HG03469 (cell line): ENCODE measurements at regions not wholly inside any gene's neighbourhood (a gene's known extent, or its start where the extent isn't known, plus 50 kb on each side); places are given as distances from the start of the nearest gene placed in this dataset.

Experiments
- ATAC-seq: cut with Tn5 transposase; IDR thresholded peaks from one replicate; pipeline ENCODE4 v1.9.1; 2021; ENCODE audit warnings: mild to moderate bottlenecking, moderate library complexity, moderate number of reproducible peaks; ENCODE audit not compliant: unreplicated experiment

GRCh38 chr4:184575306-184575705 is 73.9 kb downstream of the CASP3 start:
- no peak for ATAC-seq

- ATAC-seq: no peak
Measured at GRCh38 chr4:184574861-184575260, 74.4 kb downstream of the CASP3 start.

DNA sequence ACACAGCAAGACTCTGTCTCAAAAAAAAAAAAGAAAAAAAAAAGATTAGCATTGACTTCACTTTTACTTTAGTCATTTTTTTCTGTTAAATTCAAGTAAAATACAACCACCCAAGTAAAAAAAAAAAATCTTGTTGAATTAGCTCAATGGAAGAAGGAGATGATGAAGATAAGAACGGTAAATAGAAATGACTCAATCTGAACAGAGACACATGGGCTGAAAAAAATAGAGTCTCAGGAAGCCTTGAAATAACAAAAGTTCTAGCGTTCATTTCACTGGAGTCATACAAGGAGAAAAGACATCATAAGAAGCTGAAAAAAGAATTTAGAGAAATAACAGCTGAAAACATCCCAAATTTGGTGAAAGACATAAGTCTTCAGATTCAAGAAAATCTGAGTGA is 75.5 kb downstream of the CASP3 start:
- ATAC-seq: no peak

- ATAC-seq: no peak
Measured at GRCh38 chr4:184568770-184569169, 80.5 kb downstream of the CASP3 start.

GRCh38 chr4:184563621-184564020 is 85.6 kb downstream of the CASP3 start:
- no peak for ATAC-seq

DNA sequence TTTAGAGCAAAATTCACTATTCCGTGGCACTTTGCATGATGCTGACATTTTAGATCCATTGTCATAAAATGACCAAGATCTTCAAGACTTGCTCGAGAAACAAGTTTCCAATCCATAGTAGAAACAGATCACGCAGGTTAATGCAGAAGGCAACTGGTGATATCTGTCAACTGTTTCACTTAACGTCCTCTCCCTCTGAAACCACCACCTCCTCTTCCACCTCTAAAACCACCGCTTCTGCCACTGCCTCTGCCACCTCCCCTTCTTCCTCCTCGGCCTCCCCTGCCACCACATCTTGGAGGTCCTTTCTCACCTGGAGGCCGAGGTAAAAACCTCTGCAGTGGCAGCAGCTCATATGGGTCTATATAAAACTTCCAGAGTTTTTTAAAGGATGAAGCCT is 84.6 kb upstream of the IRF2 start:
- no peak for ATAC-seq

DNA sequence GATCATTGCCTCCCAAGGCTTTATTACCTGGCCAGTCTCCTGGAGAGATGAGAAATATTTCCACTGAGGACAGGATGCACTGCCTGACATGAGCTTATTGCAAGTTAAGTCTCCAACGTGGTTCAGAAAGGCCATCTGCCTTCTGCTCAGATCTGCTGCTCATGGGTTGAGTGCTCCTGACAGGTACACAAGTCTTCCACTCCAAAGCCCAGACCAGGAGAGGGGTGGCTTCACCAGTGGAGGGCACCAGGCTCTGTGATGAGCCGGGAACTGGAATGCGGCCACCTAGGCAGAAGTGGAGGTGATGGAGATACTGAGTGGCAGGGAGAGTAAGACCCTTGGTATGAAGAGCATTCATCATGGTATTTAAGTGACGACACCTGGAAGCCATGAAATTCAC is 79.5 kb upstream of the IRF2 start:
- ATAC-seq: no peak

DNA sequence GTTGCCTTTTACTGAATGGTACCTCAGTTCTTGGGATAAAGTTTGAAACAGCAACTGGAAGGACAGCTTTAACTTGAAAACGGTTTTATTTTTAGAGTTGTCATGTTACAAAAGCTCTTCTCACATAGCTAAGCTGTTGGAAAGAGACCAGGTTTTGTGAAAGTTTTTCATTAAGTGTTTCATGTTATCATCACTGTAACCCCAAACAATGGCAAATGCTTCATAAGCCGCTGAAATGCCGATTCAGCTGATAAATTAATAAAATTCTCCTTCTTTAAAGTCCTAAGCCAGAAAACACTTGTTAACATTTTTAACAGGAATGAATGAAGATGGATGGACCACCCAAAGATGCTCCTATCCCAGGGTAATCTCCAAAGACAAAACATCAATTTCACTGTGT is 76.1 kb upstream of the IRF2 start:
- no peak for ATAC-seq

- no peak for ATAC-seq
Measured at GRCh38 chr4:184548648-184549341, 74.4 kb upstream of the IRF2 start.

GRCh38 chr4:184548316-184548647 is 73.9 kb upstream of the IRF2 start:
- ATAC-seq: no peak

- ATAC-seq: no peak
Measured at GRCh38 chr4:184544788-184545409, 70.5 kb upstream of the IRF2 start.

GRCh38 chr4:184541907-184542306 is 67.6 kb upstream of the IRF2 start:
- no peak for ATAC-seq

- ATAC-seq: no peak
Measured at GRCh38 chr4:184540307-184540706, 66.0 kb upstream of the IRF2 start.

GRCh38 chr4:184538023-184538599 is 63.8 kb upstream of the IRF2 start:
- ATAC-seq: peak; percentile 24

DNA sequence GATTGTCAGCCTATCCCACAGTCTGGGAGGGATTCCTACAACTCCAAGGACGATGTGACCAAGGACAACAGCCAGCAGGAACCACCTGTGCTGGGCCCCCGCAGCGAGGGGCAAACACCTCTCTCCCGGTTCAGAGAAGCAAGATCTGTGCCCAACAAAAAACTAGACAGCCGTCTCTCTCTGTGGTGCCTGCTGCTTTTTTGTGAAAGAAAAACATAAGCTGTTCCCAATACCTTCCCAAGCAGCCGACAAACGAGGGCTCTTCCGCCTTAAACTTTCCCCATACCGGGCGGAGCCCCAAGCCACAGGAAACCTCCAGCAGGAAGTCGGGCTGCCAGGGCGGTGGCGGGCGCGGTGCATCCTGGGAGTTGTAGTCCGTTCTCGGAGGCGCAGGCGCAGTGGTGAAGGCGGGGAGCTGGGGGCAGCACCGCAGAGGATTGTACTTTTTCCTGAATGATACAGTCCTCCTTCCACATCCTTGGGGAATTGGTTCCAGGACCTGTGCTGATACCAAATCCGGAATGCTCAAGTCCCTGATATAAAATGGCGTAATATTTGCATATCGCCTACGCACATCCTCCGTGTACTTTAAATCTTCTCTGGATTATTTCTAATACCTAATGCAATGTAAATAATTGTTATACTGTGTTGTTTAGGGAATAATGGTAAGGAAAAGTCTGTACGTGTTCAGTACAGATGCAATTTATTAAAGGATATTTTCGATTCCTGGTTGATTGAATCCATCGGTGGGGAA is 63.1 kb upstream of the IRF2 start:
- peak; percentile 30 for ATAC-seq

DNA sequence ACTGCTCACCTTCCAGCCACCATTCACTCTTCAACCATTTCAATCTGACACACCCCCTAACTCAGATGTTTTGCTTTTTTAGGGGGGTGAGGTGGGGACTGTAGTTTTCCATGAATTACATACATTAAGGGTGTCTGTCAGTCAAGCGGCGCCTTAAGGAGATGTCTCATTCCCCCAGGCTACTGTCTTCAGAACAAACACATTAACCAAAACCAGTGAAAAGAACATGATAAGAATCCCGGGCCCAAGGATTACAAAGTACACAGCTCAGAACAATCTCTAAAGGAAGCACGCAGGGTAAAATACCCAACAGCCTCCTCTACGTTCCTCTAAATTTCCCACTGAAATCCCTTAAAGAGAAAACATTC is 62.5 kb upstream of the IRF2 start:
- ATAC-seq: no peak

- ATAC-seq: no peak
Measured at GRCh38 chr4:184536065-184536880, 61.9 kb upstream of the IRF2 start.

DNA sequence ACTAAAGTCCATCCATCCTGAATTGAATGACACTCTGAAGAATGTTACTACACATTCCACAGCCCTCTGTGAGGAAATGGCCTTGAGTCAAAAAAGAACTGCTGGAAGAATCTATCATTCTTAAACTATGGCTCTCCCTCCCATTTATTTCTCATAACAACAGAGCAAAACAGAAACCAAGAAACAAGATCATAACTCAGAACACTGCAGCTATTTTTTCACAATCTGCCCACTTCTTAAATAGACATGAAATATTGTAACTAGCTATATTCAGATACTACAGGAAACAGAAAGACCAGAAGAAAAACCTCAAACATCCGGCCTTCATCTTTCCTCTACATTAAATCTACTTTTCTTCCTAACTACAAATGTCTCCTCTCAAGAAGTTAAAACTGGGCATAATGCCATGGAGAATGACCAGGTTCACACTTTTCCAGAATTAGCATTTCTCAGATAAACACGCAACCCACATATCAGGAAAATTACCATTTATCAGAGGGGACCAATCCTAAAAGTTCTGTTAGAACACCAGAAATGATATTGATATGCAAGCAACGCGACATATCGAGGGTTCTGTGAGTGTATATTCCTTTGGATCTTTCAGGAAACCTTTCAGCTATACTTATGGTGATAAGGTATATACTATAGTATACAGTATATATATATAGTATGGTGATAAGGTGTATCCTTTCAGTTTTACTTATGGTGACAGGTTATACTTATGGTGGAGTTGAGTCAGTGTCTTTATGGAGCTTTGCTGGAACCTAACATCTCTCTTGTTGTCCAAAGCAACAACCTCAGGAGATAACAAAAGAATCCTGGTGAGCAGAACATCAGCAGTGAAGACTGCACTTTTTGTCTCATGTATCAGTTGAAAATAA is 60.4 kb upstream of the IRF2 start:
- peak; percentile 51 for ATAC-seq

GRCh38 chr4:184533908-184534307 is 59.6 kb upstream of the IRF2 start:
- no peak for ATAC-seq

GRCh38 chr4:184531008-184531407 is 56.7 kb upstream of the IRF2 start:
- ATAC-seq: no peak
